Fibroblast of peridontal ligament (primary cell): ENCODE measurements at regions not wholly inside any gene's neighbourhood (a gene's known extent, or its start where the extent isn't known, plus 50 kb on each side); places are given as distances from the start of the nearest gene placed in this dataset.

ENCODE experiments used
- DNase-seq: peaks from one replicate; pipeline ENCODE4 v3.0.0-alpha.2; 2010; ENCODE audit errors: extremely low read depth

DNA sequence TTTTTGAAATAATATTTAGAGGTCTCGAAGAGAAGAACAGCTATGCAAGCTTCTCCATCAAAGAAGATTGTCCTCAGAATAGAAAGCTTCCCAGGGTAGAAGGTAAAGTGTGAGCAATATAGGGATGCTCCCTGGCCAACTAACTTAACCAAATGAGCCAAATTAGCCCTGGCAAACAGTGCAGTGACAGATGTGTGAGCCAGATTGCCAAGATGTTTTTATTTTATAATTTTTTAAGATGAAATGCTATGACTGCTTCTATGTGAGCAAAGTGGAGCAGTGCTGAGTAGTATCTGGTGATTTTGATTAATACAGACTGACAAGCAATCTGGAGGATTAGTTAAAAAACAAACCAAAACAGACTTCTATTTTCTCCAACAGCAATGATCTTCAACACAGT lies 202.1 kb downstream of the NOVA1 start:
- DNase-seq = no peak

DNA sequence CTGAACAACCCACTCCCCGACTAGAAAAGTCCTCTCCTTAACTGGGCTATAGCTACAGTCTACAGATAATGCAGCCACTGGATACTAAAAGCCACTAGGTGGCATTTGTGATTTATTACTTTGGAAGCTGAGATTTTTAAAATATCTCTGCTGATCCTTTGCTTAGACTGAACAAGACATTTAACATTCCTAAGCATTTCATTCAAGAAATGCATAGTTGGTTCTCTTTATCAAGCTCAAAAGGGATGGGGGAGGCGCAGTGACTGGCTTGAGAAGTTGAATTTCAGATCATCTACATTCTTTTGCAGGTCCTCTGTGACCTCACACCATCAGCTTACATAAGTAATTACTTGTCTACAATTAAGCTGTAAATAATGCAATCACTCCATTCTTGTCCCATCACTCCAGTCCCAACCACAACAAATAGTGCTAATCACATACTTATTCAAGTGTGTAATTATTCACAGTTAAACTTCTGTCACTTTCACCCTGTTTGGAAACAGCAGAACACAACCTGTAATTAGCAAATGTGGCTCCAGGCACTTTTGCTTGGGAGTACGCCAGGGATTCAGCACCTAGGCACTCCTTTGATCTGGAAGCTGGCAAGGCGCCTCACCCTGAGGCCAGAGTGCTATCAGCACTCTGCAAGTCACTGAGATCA lies 203.6 kb downstream of the NOVA1 start:
- DNase-seq = peak; percentile 76

DNA sequence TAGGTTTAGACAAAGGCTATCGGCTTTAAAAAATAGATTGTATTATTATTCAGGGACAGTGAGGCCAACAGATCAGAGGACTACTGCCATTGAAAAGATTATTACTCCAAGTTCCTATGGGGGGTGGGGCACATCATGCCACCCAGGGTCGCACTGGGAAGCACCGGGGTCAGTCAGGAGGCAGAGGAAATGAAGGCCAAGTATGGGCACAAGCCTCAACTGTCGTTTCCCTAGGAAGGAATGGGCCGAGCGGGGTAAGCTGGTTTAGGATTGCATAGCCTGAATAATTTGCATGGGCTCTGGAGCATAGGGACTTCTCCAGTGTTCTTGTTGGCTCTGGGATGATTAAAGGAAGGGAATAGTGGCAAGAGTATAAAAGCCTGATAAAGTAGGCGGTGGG lies 205.3 kb downstream of the NOVA1 start:
- DNase-seq = no peak

DNA sequence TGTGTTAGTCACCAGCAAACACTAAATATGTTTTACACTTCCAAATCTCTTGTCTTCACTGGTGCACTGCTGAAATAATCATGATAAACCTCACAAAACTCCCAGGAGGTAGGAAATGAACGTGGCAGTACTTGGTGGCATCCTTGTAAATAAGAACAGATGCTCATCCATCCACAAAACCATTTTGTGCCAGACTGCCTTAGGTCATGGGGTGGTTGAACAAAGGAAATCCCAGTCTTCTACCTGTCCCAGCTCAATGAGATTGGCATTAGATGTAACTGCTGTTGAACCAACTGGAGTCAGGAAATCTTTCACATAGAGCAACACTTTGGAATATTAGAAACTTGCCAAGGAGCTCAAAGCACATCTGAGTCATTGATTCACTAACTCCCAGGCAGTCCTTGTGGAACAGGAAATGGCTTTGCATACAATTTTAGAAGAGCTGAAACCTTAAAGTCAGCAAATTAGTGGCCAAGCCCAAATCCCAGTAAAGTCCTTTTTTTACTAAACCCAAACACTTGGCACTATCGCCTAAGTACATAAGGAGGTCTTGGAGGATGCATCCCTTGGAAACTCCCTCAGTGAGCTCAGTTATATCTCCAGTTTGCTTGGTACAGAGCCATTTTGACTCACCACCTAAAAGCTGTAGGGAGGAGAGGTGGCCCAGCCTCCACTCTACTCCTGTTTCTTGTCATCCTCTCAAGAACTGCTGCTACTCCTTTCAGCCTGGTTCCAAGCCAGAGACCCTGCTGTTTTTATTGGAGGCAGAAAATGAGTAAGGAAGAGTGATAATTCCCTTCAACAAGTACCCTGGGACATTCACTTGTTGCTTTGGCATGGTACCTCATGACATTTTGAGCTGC lies 208.0 kb downstream of the NOVA1 start:
- peak; percentile 70 for DNase-seq

DNA sequence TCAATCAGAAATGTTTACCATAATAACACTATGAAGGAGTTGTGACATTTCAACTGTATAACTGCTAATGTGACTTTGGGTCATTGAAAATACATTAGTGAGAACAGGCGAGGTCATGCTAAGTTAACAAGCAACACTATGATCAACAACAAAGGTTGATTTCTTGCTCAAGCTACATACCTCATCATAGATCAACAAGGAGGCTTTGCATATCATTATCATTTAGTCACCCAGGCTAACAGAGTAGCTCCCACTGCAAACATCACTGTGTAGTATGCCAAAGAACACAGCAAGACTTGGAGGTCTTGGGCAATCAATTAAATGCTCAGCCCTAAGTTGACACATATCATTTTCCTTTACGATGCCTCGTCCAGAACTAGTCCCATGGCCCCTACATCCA lies 212.5 kb downstream of the NOVA1 start:
- no peak for DNase-seq

DNA sequence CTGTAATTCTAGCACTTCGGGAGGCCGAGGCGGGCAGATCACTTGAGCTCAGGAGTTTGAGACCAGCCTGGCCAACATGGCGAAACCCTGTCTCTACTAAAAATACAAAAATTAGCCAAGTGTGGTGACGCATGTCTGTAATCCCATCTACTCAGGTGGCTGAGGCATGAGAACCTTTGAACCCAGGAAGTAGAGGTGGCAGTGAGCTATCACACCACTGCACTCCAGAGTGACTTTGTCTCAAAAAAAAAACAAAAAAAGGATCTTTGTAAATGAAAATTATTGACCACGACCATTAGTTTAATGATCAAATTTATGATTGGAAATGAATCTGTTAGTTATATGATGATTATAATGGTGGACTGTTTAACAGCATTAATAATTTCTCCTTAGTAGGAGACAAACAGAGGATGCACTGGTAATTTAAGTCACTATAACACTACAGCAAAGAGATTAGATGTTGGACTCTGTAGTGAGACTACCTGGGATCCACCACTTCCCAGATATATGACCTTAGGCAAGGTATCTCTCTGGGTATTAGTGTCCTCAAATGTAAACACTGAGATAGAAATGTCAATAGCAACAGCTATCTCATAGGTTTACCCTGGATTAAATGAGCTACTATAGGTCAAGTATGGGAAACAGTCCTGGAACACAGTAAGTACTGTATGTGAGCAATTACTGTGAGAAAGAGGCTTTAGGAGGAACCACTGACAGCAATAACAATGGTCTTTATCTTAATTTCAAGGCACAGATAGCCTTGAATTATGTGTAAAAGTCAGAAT lies 214.7 kb downstream of the NOVA1 start:
- DNase-seq = no peak

DNA sequence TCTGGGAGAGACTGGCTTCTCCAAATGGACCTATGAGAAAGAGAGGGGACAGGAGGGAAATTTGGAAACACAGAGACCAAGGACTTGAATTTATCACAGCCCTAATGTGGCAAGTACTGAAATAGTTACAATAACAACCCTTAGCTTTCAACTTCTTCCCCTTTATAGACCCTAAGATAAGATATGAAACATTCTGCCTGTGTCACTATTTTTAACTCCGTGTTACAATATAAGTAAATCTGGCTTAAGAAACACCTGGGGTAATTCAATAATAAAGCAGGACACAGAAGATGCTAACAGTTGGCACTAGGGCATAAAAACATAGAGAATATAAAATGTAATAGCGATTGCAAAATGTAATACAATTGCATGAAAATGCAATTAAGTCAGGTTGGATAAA lies 216.4 kb downstream of the NOVA1 start:
- DNase-seq = no peak

DNA sequence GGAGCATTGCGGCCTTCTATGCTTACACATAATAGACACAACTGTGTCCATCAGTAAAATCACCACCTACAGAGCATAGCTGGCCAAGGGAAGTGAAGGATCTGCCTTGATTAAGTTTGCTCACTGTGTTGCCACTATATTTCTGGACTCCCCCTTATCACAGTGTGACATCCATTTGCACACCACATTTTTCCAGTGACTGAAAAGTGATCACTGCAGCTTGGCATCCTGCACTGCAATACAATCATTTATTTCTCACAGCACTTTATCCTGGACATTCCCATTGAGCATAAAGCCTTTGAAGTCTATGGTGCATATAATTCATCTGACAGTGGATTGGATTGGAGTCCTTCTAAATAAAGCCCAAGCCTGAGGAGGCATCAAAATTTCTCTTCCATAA lies 217.2 kb downstream of the NOVA1 start:
- DNase-seq = no peak

DNA sequence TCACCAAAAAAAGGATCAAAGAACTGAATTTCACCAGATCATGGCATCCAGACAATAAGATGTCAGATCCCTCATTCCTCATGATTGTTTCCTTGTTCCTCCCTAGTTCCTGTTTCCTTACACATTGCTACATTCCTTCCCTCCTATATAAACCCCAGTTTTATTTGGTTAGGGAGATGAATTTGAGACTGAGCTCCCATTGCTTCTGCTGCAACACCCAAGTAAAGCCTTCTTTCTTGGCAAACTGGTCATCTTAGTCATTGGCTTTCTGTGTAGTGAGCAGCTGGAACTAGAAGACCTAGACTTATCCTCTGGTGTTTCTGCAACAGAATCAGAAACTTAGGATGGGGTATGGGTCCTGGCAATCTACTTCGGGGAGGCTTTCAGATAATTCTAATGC lies 217.9 kb downstream of the NOVA1 start:
- DNase-seq = no peak

DNA sequence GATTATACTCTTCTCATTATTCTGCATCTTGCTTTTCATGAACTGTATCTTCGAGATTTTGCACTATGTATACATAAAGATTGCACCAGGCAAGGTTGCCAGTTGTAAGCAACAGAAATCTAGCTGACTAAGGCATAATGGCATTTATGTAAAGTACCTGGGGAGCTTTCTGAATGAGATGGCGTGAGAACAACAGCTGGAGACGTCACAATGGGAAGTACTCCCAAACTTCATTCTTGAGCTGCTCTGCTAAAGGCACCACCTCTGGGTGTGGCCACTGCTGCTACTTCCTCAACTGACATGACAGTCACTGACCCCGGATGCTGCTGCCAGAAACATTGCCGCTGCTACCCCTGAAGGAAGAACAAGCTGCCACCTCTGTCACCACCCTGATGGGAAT lies 220.7 kb downstream of the NOVA1 start:
- no peak for DNase-seq

DNA sequence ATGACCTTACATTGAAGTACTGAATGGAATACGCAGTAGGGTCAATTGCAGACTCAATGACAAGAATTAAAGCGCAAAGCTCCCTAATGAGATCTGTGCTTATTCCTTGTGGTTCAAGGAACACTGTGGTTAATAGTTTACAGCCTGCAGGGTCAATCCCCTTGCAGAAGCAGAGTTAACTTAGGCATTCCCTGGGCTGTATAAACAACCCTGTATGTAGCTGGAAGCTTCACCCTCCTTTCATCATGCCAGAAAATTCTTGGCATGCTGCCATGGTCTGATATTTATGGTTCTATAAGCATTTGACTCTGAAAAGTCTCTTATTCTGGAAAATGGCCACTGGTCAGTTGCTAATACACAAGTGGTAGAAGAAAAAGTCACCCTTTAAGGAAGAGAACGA lies 227.7 kb downstream of the NOVA1 start:
- DNase-seq = peak; percentile 1

DNA sequence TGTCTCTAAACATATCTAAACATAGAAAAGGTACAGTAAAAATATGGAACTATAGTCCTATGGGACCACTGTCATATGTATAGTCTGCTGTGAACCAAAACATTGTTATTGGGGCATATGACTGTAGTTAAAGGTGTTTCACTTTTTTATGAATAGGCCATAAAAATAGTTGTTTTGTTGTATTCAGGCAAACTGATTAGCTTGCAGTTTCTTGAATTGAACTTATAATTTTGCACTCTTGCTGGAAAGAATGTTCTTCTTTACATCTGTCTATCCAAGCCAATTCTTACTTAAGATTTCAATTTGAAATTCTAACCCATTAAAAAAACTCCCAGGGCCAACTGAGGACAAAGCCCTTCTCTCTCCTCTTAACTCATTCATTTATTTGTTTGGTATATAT lies 234.1 kb downstream of the NOVA1 start:
- DNase-seq = no peak

DNA sequence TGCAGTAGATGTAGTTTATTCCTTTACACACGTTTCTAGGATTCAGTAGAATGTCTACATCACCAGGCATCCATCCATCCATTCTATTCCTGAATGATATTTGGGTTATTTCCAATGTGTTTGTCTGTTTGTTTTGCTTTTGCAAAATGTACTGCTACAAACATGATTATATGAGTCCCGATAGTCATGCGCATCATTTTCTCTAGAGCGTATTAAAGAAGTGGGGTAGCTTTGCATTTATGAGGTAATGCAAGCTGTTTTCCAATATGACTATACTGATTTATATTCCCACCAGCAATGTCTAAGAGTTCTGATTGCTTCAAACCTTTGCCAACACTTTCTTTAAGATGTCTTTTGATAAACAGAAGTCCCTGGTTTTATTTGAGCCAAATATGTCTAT lies 253.2 kb downstream of the NOVA1 start:
- DNase-seq = no peak

DNA sequence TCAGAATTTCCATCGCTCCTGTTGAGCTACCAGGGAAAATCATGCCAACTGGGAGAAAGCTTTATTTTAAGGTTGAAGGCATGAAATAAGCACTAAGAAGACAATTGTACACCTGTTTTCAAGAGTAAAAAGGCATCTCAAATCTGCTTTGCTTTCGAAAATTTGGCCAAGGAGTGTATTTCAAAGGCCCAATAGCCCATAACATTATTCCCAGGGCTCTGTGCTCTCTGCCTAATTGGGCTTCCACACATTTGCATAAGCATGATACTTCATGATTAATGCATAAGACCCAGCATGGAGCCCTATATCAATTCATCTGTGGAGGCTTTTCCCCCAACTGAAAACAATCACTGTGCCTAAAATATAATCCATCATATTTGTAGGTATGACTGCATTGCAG lies 258.5 kb downstream of the NOVA1 start:
- DNase-seq = no peak

DNA sequence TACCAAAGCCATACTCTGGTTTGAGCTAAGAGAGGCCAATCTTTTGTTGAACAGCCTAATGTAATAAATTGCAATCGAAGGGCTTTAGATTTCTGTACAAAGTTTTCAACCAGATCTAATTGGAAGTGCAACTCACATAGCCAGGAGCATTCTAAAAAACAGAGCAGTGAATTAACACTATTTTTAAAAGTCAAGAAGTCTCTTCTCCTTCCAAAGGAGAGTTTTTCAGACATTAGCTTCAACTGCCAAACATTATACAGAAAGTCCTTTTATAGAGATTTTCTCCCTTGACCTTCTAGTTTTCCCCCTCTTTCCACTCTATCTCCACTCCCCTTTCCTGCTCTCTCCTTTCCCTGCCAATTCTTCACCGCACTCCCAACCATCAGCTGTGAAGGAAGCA lies 259.6 kb downstream of the NOVA1 start:
- no peak for DNase-seq

DNA sequence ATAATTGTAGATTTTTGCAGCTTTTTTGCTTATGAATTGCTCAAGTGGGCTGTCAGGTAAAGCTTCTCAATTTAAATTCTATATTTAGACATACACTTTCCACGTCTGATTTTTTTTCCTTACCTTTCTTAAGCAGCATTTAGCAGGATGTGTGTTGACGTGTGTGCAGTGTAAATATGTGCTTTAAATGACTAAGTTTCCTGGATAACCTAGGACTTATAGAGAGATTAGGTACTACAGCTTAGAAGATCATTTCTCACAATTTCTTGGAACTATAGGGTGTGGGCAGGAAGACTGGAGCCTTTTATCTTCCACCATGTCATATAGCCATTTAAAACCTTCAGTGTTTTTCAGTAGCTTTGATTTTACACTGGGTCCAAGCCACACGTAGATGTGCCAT lies 263.5 kb downstream of the NOVA1 start:
- DNase-seq = no peak

DNA sequence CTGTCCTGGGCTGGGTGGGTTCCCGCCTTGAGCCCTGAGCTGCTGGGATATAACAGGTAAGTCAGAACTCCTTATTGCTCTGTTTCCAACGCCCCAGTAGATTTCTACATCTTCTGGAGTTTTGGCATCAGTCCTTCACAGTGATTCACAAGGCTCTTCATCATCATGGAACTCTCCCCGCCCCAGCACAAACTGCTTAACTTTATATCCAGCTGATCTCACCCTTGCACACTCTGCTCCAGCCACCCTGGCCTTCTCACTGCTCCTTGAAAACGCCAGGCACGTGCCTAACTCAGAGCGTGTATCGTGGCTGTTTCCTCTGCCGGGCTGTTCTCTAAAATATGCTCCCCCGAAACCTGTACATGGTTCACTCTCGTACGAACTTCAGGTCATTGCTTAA lies 264.9 kb downstream of the NOVA1 start:
- DNase-seq = peak; percentile 2

DNA sequence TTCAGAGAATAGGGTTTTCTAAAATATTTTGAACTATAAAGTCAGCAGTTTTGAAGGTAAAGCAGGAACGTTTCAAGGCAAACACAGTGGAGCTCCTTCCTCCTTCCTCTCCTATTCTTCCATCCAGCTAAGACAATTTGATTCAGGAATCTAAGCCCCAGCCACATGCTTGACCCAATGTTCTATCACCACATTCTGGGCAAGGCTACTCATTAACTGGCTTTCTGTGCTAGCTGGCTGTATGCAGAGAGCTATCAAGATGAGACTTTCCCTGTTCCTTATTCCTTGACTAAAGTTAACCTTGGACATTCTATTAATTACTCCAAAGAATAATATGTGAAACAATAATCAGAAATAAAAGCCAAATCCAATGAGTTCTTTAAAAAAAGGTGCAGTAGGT lies 266.9 kb downstream of the NOVA1 start:
- no peak for DNase-seq

DNA sequence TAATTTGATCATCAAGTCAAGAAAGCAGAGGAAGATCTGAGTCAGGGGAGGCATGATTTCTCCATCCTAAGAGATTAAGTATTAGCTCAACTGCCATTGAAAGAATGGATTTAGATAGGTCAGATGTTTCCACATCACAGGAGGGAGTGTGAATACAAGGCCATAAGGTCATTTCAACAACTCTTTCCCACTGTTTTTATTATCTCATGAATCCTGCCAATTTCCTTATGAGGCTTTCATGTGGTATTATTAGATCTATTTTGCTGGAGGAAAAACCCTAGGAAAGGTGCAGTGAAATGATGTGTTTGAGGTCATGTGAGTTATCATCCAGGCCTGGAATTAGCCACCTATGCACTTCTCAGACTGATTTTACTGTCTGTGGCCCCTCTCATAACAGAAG lies 269.0 kb downstream of the NOVA1 start:
- no peak for DNase-seq

DNA sequence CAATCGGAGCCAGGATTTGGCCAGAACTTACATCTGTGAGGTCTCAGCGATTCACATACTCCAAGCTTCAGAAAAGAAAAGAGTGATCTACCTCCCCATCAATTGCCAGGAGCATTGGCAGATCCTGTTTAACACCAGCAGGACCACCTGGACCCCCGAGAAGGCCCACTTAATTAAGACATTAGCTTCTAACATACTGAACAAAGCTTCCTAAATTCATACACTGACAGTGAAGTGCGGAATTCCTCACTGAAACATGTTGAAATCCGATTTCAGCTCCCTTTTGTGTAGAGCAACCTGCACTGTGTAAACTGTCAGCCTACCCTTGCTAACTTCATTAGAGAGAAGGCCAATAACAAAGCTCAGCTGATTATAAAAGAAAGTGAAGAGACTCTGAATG lies 274.0 kb downstream of the NOVA1 start:
- no peak for DNase-seq

DNA sequence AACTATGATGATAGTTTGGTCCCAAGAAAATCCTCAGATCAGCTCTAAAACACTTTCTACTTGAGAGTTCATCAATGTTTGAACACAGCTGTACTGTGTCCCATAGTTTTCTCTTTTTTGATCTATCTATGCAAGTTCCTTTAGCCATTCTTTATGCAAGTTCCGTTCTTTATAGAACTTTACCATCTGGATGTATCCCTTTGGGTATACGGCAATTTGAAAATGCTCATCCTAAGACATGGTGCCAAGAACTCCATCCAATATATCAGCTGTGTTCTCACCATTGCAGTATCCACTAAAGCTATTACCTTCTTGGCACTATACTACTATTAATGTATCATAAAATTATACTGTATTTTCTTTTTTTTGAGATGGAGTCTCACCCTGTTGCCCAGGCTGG lies 276.9 kb downstream of the NOVA1 start:
- DNase-seq = no peak

DNA sequence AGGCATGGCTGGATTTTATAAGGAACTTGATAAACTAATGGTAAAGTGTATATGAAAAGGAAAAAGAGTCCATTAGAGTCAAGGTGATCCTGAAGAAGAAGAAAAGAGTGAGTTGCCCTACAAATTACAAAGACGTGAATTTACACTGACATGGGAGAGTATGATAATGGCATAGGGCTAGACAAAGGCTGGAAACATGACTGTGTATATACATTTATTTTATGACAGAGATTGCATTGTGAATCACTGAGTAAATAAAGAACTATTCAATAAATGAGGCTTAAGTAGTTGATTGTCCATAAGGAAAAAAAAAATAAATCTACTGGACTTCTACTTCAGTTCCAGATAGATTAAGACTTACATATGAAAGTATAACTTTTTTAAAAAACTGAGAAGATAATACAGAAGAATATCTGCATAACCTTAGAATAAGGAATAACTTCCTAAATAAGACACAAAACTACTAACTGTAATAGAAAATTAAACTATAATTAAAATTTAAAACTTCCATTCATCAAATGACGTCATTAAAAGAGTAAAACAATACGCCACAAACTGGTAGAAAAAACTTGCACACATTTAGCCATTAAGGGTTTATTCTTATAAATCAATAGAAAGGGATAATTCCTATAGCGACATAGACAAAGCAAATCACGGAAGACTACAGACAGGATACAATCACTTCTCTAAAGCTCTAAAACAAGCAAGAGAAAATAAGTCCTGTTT lies 278.5 kb downstream of the NOVA1 start:
- no peak for DNase-seq
